ENCODE measurements at regions not wholly inside any gene's neighbourhood (a gene's known extent, or its start where the extent isn't known, plus 50 kb on each side); places are given as distances from the start of the nearest gene placed in this dataset.

- H3K4me3 Mint-ChIP-seq: no peak overlapping the region
- no peaks in the 10 kb centered on the region for H3K27me3 Mint-ChIP-seq (ENCODE audit: low read depth)
- ATAC-seq: no peak
- no peaks in the 10 kb centered on the region for H3K9me3 Mint-ChIP-seq
- DNase-seq (ENCODE audit: low spot score): no peak
- H3K27ac Mint-ChIP-seq: no peak overlapping the region
- ChIA-PET POLR2A (no interaction called here), CTCF (interaction anchor here (0.6 to 5.4 kb wide), 11 partner anchors 8 to 446 kb away, joined by 3 to 56 read pairs (median 4); a partner anchor contains a TSS)
- TF ChIP-seq ZSCAN18 (CRISPR knock-in tag; IDR thresholded peaks at IDR 0.05) (no peak), GABPB1 (CRISPR knock-in tag; IDR thresholded peaks at IDR 0.05) (no peak), E2F5 (CRISPR knock-in tag; IDR thresholded peaks at IDR 0.05) (no peak), AFF4 (CRISPR knock-in tag; IDR thresholded peaks at IDR 0.05; ENCODE audit: borderline replicate concordance) (no peak), EMX1 (CRISPR knock-in tag; IDR thresholded peaks at IDR 0.05) (no peak), GRHL2 (CRISPR knock-in tag; IDR thresholded peaks at IDR 0.05; ENCODE audit: insufficient replicate concordance, severe bottlenecking) (no peak), USF2 (CRISPR knock-in tag; IDR thresholded peaks at IDR 0.05) (no peak), STAT6 (CRISPR knock-in tag; conservative IDR thresholded peaks at IDR 0.05; ENCODE audit: low read depth) (no peak)
- H3K36me3 Mint-ChIP-seq: peaks cover 11% of the 10 kb centered on the region
- H3K4me1 Mint-ChIP-seq: peaks cover 4% of the 10 kb centered on the region; the same call in 1 of the 2 replicates
Observed at GRCh38 chr18:46212398-46212797, 108.2 kb downstream of the HAUS1 start.

GRCh38 chr18:46213295-46213694 lies 109.1 kb downstream of the HAUS1 start:
- POLR2A ChIA-PET: no interaction called here
- H3K27me3 Mint-ChIP-seq (ENCODE audit: low read depth): no peaks in the 10 kb centered on the region
- H3K27ac Mint-ChIP-seq: no peak overlapping the region
- peaks cover 4% of the 10 kb centered on the region; the same call in 1 of the 2 replicates for H3K4me1 Mint-ChIP-seq
- peaks cover 11% of the 10 kb centered on the region for H3K36me3 Mint-ChIP-seq
- no peak for DNase-seq (ENCODE audit: low spot score)
- no peak overlapping the region for H3K4me3 Mint-ChIP-seq
- TF ChIP-seq CTCF (IDR thresholded peaks at IDR 0.05) (0 out of 2 replicates have a peak, but pooled peaks have one; percentile 32), CREM (CRISPR knock-in tag; IDR thresholded peaks at IDR 0.05) (no peak)
- CTCF ChIA-PET: interaction anchor here (1.0 to 5.4 kb wide), 5 partner anchors 10 to 65 kb away, joined by 3 to 56 read pairs (median 4); a partner anchor contains a TSS
- ATAC-seq: no peak
- H3K9me3 Mint-ChIP-seq: no peaks in the 10 kb centered on the region
